SK-N-SH treated with all-trans-retinoic acid at 6 μM for 48 hours (cell line): ENCODE measurements at regions not wholly inside any gene's neighbourhood (a gene's known extent, or its start where the extent isn't known, plus 50 kb on each side); places are given as distances from the start of the nearest gene placed in this dataset.

Experiments used
- CSDC2 ChIP-seq: fragments of 250-450 bp; sonication (Bioruptor Pico); IDR thresholded peaks from 2 replicates; pipeline ENCODE4 v1.5.0; 2020; ENCODE audit warnings: mild to moderate bottlenecking, moderate library complexity
- ESRRG ChIP-seq: fragments of 250-450 bp; sonication (Bioruptor Pico); IDR thresholded peaks from 2 replicates; pipeline ENCODE4 v1.6.1; 2021; ENCODE audit warnings: mild to moderate bottlenecking

GRCh38 chr14:85714069-85714468, 184.1 kb downstream of the FLRT2 start:
- TF ChIP-seq ESRRG (CRISPR knock-in tag), result no peak
- no peak for TF ChIP-seq CSDC2 (CRISPR knock-in tag)
